ENCODE measurements at regions not wholly inside any gene's neighbourhood (a gene's known extent, or its start where the extent isn't known, plus 50 kb on each side); places are given as distances from the start of the nearest gene placed in this dataset.
"Not testable (repeated sequence)": the region's sequence is repeated elsewhere in the genome, so short reads cannot be mapped to it uniquely, and the experiment has no call there.

GRCh38 chr16:6775712-6776111 is 556.9 kb upstream of the RBFOX1 start:
- DNase-seq (ENCODE audit: low read depth in 4 of 4, low spot score in 2 of 4) = no peak

GRCh38 chr16:6771956-6772355 is 560.7 kb upstream of the RBFOX1 start:
- DNase-seq (ENCODE audit: low read depth in 4 of 4, low spot score in 2 of 4) = no peak

- no peak for DNase-seq (ENCODE audit: low read depth in 4 of 4, low spot score in 2 of 4)
Observed at GRCh38 chr16:6753553-6753952, 579.1 kb upstream of the RBFOX1 start.

- no peak for DNase-seq (ENCODE audit: low read depth in 4 of 4, low spot score in 2 of 4)
Observed at GRCh38 chr16:6751191-6751590, 581.5 kb upstream of the RBFOX1 start.

GRCh38 chr16:6749698-6750097 is 582.9 kb upstream of the RBFOX1 start:
- DNase-seq (ENCODE audit: low read depth in 4 of 4, low spot score in 2 of 4) = no peak

- not testable (repeated sequence) for DNase-seq (ENCODE audit: low read depth in 4 of 4, low spot score in 2 of 4)
Observed at GRCh38 chr16:6736302-6736701, 596.3 kb upstream of the RBFOX1 start.

- no peak for DNase-seq (ENCODE audit: low read depth in 4 of 4, low spot score in 2 of 4)
Observed at GRCh38 chr16:6735631-6736030, 597.0 kb upstream of the RBFOX1 start.

GRCh38 chr16:6732166-6732565 is 600.5 kb upstream of the RBFOX1 start:
- DNase-seq (ENCODE audit: low read depth in 4 of 4, low spot score in 2 of 4) = no peak

- DNase-seq (ENCODE audit: low read depth in 4 of 4, low spot score in 2 of 4) = no peak
Observed at GRCh38 chr16:6728381-6728780, 604.3 kb upstream of the RBFOX1 start.

- DNase-seq (ENCODE audit: low read depth in 4 of 4, low spot score in 2 of 4) = no peak
Observed at GRCh38 chr16:6726621-6727020, 606.0 kb upstream of the RBFOX1 start.

GRCh38 chr16:6725634-6726331 is 606.9 kb upstream of the RBFOX1 start:
- peak in 2 of 4 donors; percentile 0 to 2 for DNase-seq (ENCODE audit: low read depth in 4 of 4, low spot score in 2 of 4)

- DNase-seq (ENCODE audit: low read depth in 4 of 4, low spot score in 2 of 4) = not testable (repeated sequence)
Observed at GRCh38 chr16:6725206-6725605, 607.4 kb upstream of the RBFOX1 start.

GRCh38 chr16:6722786-6723185 is 609.9 kb upstream of the RBFOX1 start:
- no peak for DNase-seq (ENCODE audit: low read depth in 4 of 4, low spot score in 2 of 4)

GRCh38 chr16:6714510-6714909 is 618.1 kb upstream of the RBFOX1 start:
- DNase-seq (ENCODE audit: low read depth in 4 of 4, low spot score in 2 of 4) = no peak

- DNase-seq (ENCODE audit: low read depth in 4 of 4, low spot score in 2 of 4) = no peak
Observed at GRCh38 chr16:6709736-6710135, 622.9 kb upstream of the RBFOX1 start.

GRCh38 chr16:6708576-6709215 is 623.9 kb upstream of the RBFOX1 start:
- DNase-seq (ENCODE audit: low read depth in 4 of 4, low spot score in 2 of 4) = no peak

GRCh38 chr16:6704306-6704930 is 628.2 kb upstream of the RBFOX1 start:
- DNase-seq (ENCODE audit: low read depth in 4 of 4, low spot score in 2 of 4) = no peak

GRCh38 chr16:6701096-6701495 is 631.5 kb upstream of the RBFOX1 start:
- DNase-seq (ENCODE audit: low read depth in 4 of 4, low spot score in 2 of 4) = no peak

- DNase-seq (ENCODE audit: low read depth in 4 of 4, low spot score in 2 of 4) = no peak
Observed at GRCh38 chr16:6698548-6698947, 634.1 kb upstream of the RBFOX1 start.

- no peak for DNase-seq (ENCODE audit: low read depth in 4 of 4, low spot score in 2 of 4)
Observed at GRCh38 chr16:6695666-6696065, 637.0 kb upstream of the RBFOX1 start.

GRCh38 chr16:6694636-6695035 is 638.0 kb upstream of the RBFOX1 start:
- DNase-seq (ENCODE audit: low read depth in 4 of 4, low spot score in 2 of 4) = no peak

GRCh38 chr16:6693418-6693817 is 639.2 kb upstream of the RBFOX1 start:
- not testable (repeated sequence) for DNase-seq (ENCODE audit: low read depth in 4 of 4, low spot score in 2 of 4)

Measured in left renal cortex interstitium (tissue), 4 donors.